ENCODE measurements at regions not wholly inside any gene's neighbourhood (a gene's known extent, or its start where the extent isn't known, plus 50 kb on each side); places are given as distances from the start of the nearest gene placed in this dataset.

DNA sequence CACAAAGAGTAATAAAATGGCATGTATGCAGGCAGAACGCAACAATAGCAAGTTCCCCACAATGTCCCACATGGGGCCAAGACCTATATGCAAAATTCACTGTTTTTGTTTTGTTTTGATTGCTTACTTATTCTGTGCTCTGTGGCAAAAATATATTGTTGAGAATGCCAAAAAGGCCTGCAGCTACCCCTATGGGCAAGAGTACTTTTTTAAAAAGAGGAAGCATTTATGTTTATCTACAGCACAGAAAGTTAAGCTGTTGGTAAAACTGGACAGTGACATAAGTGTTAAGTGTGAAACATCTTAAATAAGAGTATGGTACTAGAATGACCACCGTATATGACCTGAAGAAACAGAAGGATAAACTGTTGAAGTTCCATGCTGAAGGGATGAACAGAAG, 301.9 kb upstream of the ZC3H12C start:
- WGBS, 5 donors, result 85 to 91% (median 89%) methylated on average over 2 of the region's 2 CpGs
- no peaks in the 10 kb centered on the region for H3K36me3 ChIP-seq
- no peak overlapping the region for H3K27ac ChIP-seq
- no peaks in the 10 kb centered on the region for H3K9me3 ChIP-seq
- H3K4me3 ChIP-seq, result no peak overlapping the region
- H3K4me1 ChIP-seq, result no peaks in the 10 kb centered on the region
- TF ChIP-seq, protein P1, sequence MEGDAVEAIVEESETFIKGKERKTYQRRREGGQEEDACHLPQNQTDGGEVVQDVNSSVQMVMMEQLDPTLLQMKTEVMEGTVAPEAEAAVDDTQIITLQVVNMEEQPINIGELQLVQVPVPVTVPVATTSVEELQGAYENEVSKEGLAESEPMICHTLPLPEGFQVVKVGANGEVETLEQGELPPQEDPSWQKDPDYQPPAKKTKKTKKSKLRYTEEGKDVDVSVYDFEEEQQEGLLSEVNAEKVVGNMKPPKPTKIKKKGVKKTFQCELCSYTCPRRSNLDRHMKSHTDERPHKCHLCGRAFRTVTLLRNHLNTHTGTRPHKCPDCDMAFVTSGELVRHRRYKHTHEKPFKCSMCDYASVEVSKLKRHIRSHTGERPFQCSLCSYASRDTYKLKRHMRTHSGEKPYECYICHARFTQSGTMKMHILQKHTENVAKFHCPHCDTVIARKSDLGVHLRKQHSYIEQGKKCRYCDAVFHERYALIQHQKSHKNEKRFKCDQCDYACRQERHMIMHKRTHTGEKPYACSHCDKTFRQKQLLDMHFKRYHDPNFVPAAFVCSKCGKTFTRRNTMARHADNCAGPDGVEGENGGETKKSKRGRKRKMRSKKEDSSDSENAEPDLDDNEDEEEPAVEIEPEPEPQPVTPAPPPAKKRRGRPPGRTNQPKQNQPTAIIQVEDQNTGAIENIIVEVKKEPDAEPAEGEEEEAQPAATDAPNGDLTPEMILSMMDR (IDR thresholded peaks at IDR 0.05), result no peak
- no peak for TF ChIP-seq EP300 (IDR thresholded peaks at IDR 0.05)
- TF ChIP-seq POLR2A (IDR thresholded peaks at IDR 0.05), result no peak
- no peak for TF ChIP-seq POLR2AphosphoS5 (IDR thresholded peaks at IDR 0.05)
- no peaks in the 10 kb centered on the region for H3K27me3 ChIP-seq
- DNase-seq, result no peak
- intact Hi-C loops (cut with DNase I; ENCODE audit: low total_unique reads), result no loop called here

DNA sequence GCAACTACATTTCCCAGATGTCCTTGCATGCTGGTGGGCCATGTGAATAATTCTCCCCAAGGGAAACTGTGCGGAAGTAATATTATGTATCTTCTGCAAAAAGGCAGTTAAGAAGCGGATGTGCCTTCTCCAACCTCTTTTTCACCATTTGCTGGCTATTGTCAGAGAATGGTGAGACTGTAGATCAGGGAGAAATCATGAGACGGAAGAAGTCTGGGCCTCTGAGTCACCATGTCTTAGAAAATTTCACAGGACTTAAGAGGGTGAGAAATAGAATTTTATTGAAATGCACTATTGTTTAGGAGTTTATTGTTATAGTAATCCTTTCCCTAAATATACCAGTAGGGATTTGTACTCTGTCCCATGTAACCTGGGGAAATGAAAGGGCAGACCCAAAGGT, 298.7 kb upstream of the ZC3H12C start:
- WGBS, 5 donors, result 74 to 96% (median 92%) methylated on average over 3 of the region's 3 CpGs
- H3K4me1 ChIP-seq, result no peaks in the 10 kb centered on the region
- intact Hi-C loops (cut with DNase I; ENCODE audit: low total_unique reads), result no loop called here
- no peaks in the 10 kb centered on the region for H3K9me3 ChIP-seq
- no peak overlapping the region for H3K27ac ChIP-seq
- TF ChIP-seq, protein P1 (IDR thresholded peaks at IDR 0.05), result no peak
- no peak for TF ChIP-seq EP300 (IDR thresholded peaks at IDR 0.05)
- no peak for TF ChIP-seq POLR2AphosphoS5 (IDR thresholded peaks at IDR 0.05)
- TF ChIP-seq POLR2A (IDR thresholded peaks at IDR 0.05), result no peak
- no peak overlapping the region for H3K4me3 ChIP-seq
- H3K27me3 ChIP-seq, result no peaks in the 10 kb centered on the region
- no peaks in the 10 kb centered on the region for H3K36me3 ChIP-seq
- no peak for DNase-seq

DNA sequence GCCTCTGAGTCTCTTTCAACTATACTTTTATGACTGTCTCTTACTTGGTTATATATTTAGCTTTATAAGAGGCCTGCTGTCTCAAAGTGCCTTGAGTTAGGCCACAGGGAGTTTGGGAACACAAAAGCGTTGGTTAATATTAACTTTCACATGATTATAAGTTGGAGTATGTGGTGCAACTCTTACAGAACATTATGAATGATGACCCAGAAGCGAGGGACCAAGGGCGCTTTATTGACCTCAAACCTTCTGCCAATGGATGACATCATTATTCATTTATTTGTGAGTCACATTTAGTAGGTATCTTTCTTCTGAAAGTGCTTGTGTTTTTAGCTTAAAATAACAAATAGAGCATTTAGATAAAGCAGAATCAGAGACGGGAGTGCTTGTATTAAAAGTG, 298.0 kb upstream of the ZC3H12C start:
- H3K9me3 ChIP-seq, result no peaks in the 10 kb centered on the region
- DNase-seq, result no peak
- no peak overlapping the region for H3K27ac ChIP-seq
- no peaks in the 10 kb centered on the region for H3K36me3 ChIP-seq
- no peaks in the 10 kb centered on the region for H3K4me1 ChIP-seq
- H3K27me3 ChIP-seq, result no peaks in the 10 kb centered on the region
- no peak overlapping the region for H3K4me3 ChIP-seq
- TF ChIP-seq POLR2A (IDR thresholded peaks at IDR 0.05), result no peak
- TF ChIP-seq, protein P1 (IDR thresholded peaks at IDR 0.05), result no peak
- TF ChIP-seq POLR2AphosphoS5 (IDR thresholded peaks at IDR 0.05), result no peak
- TF ChIP-seq EP300 (IDR thresholded peaks at IDR 0.05), result no peak
- 48 to 63% (median 54%) methylated on average over 4 of the region's 4 CpGs for WGBS, 5 donors
- intact Hi-C loops (cut with DNase I; ENCODE audit: low total_unique reads), result no loop called here

DNA sequence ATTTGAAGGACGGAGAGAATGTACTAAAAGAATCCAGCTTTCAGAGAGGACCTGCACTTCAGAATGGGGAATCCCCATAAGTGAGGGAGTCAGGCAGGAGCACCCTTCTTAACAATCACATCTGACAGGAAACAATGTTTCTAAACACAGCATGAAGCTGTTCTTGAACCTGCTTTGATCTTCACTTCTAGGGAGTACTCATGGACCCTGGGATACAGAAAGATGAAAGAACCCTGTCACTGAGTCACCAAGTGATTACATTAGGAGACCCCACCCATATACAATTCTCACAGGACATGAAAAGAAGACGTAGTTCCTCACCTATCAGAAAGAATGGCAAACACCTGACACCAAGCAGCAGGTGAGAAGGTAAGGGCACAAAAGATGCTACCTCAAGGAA, 296.9 kb upstream of the ZC3H12C start:
- TF ChIP-seq, protein P1 (IDR thresholded peaks at IDR 0.05), result no peak
- TF ChIP-seq POLR2A (IDR thresholded peaks at IDR 0.05) (no peak), EP300 (IDR thresholded peaks at IDR 0.05) (no peak), POLR2AphosphoS5 (IDR thresholded peaks at IDR 0.05) (no peak)
- WGBS, 5 donors, result 55 to 86% (median 59%) methylated on average over 2 of the region's 2 CpGs
- H3K4me3 ChIP-seq, result no peak overlapping the region
- intact Hi-C loops (cut with DNase I; ENCODE audit: low total_unique reads), result no loop called here
- H3K27me3 ChIP-seq, result no peaks in the 10 kb centered on the region
- no peaks in the 10 kb centered on the region for H3K9me3 ChIP-seq
- no peaks in the 10 kb centered on the region for H3K4me1 ChIP-seq
- no peaks in the 10 kb centered on the region for H3K36me3 ChIP-seq
- H3K27ac ChIP-seq, result no peak overlapping the region
- DNase-seq, result no peak
